ENCODE measurements at regions not wholly inside any gene's neighbourhood (a gene's known extent, or its start where the extent isn't known, plus 50 kb on each side); places are given as distances from the start of the nearest gene placed in this dataset.

DNA sequence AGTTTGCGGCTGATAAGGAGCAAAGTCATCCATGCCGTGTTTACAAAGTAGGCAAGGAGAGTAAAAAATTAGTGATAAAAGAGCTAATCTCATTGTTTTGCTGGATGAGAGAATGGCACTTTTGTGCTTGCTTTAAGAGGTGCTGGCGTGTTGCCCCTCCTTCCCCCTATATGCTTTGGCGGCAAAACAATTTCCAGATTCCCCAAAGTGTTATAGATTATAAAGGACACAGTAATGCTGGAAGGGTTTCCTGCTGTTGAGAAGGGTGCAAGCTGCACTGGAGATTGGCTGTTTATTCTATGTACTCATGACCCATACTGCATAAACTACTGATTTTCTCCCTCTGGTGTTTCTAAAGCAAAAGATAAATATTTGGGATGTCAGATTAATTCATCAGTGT is 338.9 kb upstream of the MAP3K7 start:
- no peak for DNase-seq

DNA sequence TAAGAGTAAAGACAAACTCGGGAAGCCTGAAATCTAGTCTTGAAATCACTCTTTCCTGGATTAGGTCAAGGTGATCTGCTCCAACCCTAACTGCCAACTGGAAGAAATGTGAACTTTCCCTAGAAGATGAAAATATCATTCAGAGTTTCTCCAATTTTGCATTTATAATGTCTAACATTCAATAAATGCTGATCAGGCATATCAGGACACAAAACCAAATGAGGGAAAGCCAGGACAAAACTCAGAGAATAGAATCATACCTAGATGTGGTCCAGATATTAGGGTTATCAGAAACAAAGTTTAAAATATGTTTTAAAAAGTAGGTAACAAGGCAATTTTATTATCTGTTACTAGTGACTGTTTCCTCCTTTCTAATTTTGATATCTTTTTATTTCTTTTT is 335.5 kb upstream of the MAP3K7 start:
- no peak for DNase-seq

DNA sequence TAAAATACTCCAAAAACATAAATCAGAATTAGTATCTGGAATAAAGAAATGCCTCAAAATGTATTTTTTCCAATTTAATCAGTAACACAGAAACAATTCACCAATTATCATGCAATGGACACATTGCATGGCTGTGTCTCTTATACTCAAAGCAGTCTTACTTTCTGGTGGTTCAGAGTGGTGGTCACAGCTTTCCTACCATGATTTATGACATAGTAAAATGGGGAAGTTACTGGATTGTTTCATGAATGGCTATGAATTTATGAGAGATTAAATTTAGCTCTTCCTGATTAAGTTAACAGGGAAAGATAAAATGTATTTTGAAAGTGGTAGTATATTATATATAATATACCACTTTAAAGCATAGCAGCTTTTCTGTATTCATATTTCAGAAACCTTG is 331.5 kb upstream of the MAP3K7 start:
- peak; percentile 72 for DNase-seq

DNA sequence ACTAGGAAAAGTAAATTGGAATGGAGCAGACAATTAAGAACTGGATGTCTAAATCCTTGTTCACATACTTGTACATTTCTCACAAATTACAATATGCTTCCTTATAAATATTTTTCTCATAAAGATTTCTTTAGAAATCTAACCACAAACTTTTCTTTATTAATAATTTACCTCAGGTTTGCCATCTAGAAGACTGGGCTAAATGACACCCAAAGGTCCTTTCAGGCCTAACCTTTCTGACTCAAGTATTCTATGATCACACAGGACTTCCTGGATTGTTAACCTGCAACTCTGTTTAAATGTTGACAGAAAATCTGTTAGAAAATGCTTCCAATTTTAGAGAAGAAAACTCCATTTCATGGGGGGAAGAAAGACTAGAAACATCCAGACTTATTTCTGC is 330.5 kb upstream of the MAP3K7 start:
- no peak for DNase-seq

DNA sequence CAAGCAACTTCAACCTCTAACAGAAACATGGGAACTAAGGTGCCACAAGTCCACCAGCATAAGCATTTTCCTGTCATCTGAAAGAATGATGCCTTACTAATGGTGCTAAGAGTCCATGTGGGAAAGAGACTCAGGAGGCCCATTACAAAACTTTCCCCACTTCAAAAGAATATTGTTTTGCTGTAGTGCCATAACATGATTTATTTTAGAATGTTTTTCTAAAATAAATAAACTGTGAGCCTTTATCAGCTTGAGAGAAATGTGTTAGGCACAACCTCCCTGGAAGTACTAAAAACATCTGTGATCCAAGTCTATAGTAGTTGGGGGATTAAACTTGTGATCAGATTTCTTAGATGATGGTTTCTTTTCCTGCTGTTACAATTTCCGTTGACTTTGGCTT is 330.1 kb upstream of the MAP3K7 start:
- no peak for DNase-seq

DNA sequence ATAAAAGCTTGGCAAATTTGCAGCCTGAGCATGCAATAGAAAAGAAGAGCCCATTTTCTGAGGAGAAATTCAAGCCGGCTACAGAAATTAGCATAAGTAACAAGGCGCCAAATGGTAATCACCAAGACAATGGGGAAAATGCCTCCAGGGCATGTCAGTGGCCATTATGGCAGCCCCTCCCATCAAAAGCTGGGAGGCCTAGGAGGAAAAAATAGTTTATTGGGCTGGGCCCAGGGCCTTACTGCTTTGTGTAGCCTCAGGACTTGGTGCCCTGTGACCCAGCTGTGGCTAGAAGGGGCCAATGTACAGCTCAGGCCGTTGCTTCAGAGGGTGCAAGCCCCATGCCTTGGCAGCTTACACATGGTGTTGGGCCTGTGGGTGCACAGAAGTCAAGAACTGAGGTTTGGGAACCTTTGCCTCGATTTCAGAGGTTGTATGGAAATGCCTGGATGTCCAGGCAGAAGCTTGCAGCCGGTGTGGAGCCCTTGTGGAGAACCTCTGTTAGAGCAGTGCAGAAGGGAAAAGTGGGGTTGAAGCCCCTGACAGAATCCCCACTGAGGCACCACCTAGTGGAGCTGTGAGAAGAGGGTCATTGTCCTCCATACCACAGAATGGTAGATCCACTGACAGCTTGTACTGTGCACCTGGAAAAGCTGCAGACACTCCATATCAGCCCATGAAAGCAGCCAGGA is 328.5 kb upstream of the MAP3K7 start:
- no peak for DNase-seq

DNA sequence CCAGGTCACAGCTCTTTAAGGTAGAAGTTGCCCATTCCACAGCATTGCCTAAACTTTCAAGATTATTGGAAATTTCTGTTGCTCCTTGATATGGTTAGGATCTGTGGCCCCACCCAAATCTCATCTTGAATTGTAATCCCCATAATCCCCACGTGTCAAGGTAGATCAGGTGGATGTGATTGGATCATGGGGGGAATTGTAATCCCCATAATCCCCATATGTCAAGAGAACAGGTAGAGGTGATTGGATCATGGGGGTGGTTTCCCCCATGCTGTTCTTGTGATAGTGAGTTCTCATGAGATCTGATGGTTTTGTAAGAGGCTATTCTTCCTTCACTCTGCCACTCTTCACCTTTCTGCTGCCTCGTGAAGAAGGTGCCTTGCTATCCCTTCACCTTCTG is 327.4 kb upstream of the MAP3K7 start:
- no peak for DNase-seq

DNA sequence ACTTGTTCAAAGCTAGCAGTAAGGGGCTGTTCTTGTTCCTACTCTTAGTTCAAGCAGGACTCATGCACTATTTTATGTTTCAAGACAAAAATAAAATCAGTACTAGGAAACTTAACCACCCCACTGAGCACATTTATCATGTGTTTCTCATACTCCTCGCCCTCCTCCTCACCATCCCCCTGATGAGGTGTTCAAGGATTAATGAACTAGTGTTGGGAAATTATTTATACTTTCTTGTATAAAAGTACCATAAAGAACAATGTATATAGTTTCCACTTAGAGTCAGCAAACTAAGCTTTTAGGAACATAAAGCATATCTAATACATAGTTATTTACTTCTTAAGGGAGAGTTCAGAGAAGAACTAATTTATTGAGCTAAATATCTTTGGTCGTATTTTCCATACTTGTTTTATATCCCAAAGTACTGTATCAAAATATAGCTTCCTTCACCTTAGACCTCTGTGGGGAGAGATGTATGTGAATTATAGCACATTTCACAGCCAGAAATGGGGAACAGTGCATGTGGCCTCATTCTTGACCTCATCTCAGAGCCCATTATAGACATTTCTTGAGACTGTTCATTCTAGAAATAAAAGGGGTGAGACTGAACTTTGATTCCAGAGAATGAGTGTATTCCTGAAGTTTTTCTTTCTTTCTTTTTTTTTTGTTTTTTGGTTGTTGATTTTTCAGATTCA is 326.5 kb upstream of the MAP3K7 start:
- no peak for DNase-seq

DNA sequence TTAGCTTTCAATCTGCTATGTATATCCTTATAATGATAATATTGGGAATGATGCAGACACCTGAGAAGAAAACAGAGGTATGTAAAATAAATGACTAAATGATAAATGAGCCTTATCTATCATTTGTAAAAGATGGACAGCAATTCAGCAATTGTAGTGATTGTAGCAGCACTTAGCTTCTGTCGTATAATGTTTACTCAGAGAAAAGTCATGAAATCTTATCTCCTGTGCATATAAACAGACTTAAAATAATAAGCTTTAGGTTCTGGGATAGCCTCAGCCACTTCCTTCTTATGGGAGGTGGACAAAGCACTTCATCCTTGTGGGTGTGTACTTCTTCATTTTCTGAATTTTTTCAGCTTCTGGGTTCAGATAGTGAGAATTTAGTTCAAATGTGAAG is 324.8 kb upstream of the MAP3K7 start:
- no peak for DNase-seq

DNA sequence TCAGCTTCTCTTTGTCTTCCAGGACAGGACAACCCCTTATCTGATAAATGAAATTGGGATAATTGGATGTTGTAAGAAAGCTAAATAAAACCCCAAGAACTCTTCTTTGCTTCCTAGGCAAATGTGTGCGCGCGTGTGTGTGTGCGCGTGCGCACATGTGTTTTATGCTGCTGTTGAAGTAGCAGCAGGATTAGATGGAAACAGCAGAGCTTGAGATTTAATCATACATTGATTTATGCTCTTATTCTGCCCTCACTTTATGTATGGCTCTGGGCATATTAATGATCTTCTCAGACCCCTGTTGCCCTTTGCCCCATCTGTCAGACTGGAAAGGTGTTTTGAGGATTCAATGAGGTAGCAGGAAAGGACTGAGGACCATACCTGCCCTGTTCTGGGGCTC is 324.0 kb upstream of the MAP3K7 start:
- no peak for DNase-seq

DNA sequence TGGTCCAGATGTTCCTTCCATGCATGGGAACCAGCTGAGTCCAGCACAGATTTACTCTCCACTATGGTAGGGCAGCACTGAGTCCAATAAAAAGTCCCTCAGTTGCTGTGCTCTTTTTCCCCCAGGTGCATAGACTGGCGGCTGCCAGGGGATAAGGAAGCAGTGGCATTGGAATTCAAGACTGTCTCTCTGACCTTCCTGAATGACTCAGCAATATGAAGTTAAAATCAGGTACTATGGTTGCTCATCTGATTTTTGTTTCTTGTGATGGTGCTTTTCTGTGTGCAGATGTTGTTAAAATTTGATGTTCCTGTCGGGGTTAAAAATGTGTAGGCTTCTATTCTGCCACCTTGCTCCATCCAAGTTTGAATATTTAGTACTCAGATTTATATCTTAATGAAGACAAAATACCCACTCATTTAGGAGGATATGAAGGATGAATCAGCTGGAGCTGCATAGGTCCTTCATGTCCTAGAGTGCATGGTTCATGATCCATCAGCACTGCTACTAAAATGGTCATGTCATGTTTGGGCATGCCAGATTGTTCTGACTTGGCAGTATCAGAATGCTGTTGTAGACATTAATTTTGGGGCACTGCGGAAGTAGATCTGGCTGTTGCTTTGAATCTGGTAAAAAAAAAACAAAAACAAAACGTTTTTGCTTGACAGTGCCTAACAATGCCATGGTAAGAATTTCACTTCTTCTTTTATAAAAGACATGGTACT is 321.2 kb upstream of the MAP3K7 start:
- DNase-seq: no peak

DNA sequence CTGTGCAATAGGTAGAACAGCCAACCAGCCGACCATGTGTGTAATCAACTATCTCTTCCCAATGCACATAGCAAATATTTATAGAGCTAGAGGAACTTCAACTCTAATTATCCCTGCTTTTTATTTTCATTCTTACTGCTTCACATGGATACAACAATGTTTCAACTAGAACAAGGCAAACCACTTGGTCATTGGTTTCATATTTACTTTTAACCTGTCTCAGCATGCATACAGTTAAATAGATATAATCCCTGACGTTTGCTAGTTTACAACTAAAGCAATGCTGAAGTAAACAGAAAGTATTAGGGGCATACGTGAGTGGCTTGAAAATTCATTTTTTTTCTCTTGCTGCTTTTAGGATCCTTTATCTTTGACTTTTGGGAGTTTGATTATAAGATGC is 318.5 kb upstream of the MAP3K7 start:
- DNase-seq: no peak

DNA sequence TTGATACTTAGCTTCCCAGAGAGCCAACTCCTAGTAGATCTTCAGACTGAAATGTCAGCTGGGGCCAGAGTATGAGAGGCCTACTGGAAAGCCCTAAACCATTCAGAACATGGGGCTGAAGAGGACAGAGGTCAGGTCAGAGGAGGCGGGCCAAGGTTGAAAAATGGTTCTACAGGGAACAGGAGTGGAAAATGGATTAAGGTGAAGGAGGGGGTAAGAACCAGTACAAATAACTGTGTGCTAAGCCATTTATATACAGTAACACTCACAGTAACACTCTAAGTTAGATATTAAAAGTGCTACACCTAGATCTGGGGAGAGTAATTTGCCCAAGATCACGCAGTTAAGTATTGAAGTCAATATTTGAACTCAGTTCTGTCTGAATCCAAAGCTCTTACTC is 313.2 kb upstream of the MAP3K7 start:
- DNase-seq: no peak

DNA sequence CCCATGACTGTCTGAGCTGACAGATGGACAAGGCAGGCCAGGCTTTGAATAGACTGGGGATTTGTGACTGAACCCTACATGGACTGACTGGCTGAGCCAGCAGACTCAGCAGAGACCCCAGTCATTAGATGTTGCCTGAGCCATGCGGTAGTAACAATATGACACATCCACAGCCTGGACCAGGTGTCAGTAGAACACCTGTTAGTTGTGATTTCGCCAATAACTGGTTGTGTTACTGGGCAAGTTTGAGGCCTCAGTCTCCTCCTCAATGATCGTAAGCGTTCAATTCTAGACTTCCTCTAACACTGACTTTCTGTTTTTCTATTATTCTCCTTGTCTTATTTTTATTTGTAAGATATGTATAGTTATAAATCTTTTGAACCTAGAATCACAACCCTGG is 311.9 kb upstream of the MAP3K7 start:
- DNase-seq: no peak

DNA sequence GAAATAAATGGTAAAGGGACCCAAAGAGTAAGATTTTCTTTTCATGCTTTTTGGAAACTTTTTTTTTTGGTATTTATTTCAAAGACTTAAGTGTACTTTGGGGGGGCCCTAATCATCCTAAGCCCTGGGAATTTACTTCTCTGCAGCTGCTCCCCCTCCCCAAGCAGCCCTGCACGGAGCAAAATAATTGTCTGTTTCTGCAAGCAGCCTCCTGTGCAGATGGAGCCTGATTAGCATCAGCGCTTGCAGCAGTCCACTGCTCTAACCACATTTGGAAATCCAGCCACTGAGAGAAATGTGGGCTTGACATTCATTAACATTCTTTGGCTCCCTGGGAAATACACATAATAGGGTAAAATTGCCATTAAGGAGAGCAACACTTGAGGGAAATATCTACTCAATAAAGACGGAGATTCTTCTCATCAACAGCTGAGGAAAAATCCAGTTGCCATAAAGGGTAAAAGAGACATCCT is 309.2 kb upstream of the MAP3K7 start:
- DNase-seq: no peak

DNA sequence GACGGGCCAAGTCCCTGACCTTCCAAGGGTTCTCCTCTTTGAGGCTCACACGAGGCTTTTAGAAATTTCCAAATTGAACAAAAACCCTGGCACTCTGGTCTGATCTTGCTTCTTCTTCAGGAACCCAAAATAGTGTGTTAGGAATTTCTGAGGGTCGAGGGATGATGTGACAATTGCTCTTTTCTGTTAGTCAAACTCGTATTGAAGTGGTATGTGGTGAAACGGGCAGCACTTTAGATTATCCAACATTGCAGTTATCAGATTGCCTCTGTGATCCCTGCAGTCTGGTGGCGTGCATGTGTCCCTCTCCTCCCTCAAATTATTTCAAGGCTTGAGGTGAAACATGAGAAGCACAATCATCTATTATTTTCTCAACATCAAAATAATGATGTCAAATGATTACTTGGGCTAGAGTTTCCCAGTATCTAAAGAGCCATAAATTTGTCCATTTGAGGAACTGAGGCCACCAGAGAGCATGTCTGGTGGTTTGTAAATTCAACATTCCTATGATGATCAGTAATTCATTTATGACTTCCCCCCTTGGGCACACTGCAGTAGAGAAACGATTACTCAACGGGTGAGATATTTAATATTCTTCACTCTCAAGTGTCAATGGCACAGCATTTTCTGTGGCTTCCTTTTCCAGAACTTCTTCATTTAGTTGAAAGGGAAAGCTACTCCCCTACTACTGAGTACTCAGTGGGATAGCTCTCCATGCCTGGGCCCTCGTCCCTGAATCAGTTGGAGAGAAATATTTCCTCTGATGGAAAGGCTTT is 308.6 kb upstream of the MAP3K7 start:
- DNase-seq: no peak

DNA sequence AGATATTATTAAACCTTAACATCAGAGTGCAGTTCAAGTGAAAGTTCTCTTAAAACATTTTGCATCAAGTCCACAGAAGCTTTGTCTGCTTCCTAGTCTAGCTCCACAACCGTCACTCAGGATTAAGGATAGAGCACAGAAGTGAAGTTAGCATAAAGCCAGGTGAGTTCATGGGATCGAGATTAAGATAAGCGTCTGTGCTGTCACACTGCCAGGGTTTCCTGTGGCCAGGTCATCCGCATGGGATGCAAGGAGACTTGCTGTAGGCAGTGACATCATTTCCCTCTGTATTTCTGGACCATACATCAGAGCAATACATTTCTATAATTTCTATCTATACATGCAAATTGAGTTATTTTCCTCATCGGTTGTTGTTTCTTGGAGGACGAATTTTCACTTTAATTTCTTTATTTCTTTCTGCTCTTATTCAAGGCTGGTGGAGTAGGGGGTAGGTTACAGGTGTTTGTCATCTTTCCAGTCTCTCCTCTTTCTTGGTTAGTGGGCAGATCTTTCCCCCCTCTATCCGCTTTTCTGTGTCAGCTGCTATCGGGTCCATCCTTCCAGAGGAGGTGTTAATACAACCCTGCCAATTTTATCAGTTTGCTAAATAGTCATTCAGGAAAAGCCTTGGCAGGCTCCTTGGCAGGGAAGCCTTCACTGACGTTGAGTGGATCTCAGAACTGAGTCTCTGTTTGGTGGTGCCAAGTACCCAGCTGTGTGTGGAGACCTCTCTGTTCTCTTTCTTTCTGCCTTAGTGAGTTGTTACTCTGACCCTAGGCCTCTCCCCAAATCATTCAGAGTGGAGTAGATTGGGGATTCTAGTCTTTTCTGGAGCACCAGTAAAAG is 307.6 kb upstream of the MAP3K7 start:
- no peak for DNase-seq

DNA sequence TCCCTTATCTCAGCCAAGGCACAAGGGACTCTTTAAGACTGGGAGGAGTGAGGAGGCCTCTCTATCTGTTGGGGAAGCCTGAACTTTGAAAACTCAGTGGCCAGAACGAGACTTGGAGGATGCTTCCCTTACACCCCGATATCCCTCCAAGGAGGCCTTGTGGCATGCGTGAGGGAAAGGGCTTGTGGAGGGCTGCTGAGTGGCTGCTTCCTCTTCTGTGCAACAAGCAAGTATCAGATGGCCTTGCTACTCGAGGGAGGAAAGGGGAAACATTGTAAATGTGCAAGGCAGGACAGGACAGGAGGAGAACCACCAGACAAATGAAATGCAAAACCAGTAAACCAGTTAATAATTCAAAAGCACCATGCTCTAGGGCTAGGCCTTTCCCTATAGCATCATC is 306.5 kb upstream of the MAP3K7 start:
- DNase-seq: peak; percentile 72

DNA sequence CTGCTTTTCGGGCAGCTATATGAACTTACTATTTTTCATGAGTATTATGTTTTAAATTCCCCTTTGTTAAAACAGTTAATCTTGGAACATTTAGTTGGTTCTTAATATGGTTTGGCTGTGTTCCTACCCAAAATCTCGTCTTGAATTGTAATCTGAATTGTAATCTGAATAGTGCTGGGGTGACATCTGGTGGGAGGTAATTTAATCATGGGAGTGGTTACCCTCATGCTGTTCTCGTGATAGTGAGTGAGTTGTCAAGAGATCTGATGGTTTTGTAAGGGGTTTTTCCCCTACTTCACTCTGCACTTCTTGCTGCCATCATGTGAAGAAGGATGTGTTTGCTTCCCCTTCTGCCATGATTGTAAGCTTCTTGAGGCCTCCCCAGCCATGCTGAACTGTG is 305.4 kb upstream of the MAP3K7 start:
- DNase-seq: no peak

DNA sequence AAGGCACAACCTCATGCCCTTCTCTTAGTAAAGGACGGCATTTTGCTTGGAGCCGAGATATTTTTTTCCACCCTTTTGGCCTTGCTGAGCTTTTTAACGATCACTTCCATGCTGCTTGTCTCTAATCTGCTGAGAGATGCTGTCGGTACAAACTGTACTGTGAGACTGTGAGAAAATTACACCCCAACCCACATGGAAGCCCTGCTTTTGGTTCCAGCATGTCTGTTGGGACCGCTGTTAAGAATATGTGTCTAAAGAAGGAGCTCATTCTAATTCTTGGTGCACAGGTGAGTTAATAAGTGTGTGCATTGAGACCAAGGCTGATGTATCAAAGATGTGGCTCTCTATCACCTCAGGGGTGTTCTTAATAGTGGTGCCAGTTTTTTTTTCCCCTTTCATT is 304.5 kb upstream of the MAP3K7 start:
- DNase-seq: no peak

DNA sequence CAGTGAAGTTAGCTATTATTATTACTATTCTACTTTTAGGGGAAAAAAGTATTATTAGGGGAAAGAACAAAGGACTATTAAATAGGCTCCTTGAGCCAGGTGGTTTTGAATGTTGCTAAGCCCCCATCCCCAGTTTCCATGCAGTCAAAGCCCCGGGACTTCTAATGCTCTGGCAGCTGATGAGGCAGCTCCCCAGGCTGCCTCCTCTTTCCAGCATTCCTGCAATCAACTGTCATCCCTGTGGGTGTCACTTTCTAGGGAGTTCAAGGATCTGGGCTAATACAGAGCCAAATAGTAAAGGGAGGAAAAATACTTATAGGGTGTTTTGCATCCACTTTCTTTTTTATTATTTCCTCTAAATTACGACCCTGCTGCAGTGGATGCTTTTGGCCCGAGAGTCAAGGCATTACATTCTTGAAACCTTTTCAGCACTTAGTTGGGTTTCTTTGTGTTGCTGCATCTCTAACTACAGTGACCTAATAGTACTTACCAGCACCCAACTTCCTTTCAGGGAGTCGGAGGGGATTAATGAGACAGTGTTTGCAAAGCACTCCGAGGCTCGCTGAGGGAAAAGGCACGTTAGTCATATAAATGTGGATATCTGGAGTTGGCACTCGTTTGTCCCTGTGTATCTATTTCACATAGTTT is 303.9 kb upstream of the MAP3K7 start:
- no peak for DNase-seq

DNA sequence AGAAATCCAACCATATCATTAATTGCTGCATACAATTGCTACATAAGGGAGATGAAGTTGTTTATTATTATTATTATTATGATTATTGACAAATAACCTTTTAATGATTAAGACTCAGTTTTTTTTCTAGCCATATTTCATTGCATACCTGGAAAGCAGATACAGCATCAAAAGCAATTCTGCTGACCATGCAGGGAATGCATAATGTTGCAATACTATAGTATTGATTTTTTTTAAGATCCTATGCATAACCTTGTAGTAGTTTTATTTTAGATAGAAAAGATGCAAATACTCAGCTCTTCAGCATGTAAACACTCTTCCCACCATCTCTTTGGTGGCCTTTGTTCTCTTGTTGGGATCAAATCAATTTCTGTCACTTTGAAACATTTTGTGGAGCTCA is 300.9 kb upstream of the MAP3K7 start:
- no peak for DNase-seq

Data from GDM1 (cell line).